22Rv1 (cell line): ENCODE measurements at regions not wholly inside any gene's neighbourhood (a gene's known extent, or its start where the extent isn't known, plus 50 kb on each side); places are given as distances from the start of the nearest gene placed in this dataset.

ENCODE experiments used
- H3K27ac ChIP-seq: fragments of 450-650 bp; 2 replicates; pipeline ENCODE4 v1.5.1; 2017
- ZFX ChIP-seq: fragments of 450-650 bp; IDR thresholded peaks from 2 replicates; pipeline ENCODE4 v1.6.1; 2017; ENCODE audit warnings: antibody characterized with exemption, borderline replicate concordance
- TF ChIP-seq, protein P1 (sequence below): fragments of 450-650 bp; IDR thresholded peaks from 2 replicates; pipeline ENCODE4 v1.5.1; 2017; ENCODE audit warnings: mild to moderate bottlenecking

DNA sequence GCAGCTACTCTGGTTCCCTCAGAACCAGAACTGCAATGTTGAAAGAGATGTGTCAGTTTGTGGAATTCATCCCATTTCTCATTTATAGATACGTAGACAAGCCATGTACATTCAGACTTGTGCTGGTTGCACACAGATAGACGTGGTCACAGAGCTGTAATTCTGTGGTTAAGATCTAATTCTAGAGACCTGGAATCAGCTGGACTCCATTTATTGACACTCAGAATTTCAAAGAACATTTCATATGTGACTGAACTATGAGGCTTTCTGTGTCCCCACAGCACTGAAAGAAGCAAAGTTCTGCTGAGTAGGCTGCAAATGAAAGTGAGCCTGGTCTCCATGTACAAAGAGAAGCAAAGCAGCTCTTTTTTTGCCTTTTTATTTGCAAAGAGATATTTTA lies 220.2 kb upstream of the NAV3 start:
- TF ChIP-seq, protein P1, sequence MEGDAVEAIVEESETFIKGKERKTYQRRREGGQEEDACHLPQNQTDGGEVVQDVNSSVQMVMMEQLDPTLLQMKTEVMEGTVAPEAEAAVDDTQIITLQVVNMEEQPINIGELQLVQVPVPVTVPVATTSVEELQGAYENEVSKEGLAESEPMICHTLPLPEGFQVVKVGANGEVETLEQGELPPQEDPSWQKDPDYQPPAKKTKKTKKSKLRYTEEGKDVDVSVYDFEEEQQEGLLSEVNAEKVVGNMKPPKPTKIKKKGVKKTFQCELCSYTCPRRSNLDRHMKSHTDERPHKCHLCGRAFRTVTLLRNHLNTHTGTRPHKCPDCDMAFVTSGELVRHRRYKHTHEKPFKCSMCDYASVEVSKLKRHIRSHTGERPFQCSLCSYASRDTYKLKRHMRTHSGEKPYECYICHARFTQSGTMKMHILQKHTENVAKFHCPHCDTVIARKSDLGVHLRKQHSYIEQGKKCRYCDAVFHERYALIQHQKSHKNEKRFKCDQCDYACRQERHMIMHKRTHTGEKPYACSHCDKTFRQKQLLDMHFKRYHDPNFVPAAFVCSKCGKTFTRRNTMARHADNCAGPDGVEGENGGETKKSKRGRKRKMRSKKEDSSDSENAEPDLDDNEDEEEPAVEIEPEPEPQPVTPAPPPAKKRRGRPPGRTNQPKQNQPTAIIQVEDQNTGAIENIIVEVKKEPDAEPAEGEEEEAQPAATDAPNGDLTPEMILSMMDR: no peak
- no peak for TF ChIP-seq ZFX
- H3K27ac ChIP-seq: peak overlapping the region; percentile 2; the same call in 1 of the 2 replicates

DNA sequence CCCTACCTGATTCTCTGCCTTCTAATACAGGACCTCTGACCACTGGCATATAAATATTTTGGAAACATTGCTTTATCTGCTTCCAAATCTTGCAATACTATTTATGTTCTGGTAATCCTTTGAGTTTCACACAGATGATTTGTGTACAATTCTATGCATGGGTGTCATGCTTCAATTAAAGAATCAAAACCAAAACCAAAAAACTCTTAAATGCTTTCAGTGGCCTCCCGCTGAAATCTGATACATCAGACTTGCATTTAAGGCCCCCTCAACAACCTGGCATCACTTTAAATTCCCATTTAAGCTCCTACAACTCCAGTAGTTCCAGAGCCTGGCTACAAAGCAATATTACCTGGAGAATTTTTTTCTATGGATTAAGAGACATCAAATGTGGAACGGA lies 221.7 kb upstream of the NAV3 start:
- TF ChIP-seq, protein P1: no peak
- no peak for TF ChIP-seq ZFX
- H3K27ac ChIP-seq: no peak overlapping the region

DNA sequence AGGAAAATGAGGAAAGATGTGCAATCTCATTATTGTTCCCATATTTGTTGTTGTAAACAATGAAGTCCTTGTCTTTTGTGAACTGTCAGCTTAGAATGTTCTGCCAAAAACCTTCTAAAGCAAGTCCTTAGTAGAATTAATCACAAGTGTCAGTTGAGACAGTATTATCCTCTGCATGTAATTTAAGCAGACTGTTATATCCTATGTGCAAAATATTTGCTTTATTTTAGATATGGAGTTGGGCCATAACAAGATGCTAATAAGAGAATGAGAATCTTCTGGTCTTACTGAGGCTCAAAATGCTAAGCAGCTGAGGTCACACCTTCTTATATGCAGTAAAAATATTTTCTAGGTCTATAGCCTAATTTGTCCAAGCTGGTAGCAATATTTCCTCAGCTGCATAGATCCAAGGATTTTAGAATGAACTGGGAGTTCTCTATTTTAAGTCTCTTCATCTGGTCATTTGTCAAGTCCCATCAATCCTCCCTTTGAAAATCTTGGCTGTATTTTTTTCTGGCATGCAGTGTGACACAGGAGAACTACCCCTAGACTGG lies 222.3 kb upstream of the NAV3 start:
- no peak for TF ChIP-seq ZFX
- TF ChIP-seq, protein P1: no peak
- H3K27ac ChIP-seq: peak overlapping the region; percentile 5; the same call in 1 of the 2 replicates

DNA sequence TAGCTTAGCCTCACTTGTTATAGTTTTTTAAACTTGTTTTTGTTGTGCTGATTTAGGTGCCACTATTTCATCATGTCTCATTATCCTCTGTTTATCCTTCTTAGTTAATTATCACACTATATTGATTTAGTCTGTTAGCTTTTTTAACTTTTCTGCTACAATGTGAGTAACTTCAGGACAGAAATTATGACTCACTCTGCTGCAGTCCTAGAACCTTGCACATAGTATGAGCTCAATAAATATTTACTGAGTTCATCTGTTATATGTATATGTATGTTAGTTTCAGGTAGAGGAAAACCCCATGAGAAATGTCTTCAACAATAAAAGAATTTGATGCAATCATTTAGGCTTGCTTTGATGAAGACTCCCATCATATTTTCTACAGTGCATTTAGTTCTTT lies 224.3 kb upstream of the NAV3 start:
- H3K27ac ChIP-seq: no peak overlapping the region
- no peak for TF ChIP-seq ZFX
- TF ChIP-seq, protein P1: no peak

DNA sequence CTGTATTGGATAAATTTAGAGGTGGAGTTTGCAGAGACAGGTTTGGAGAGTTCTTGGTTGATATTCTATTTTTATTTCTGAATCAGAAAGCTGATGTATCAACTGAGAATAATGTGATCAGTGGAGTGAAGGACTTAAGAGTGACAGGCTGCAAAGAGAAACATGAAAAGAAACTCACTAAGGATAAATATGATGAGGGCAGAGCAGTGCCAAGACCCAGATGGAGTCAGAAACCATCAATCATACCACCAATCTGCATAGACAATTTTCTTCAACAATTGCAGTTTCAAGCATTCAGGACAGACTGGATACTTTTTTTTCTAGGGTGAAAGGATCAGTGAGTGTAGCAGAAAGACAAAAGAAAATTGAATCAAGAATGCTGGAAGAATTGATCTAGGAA lies 226.7 kb upstream of the NAV3 start:
- no peak overlapping the region for H3K27ac ChIP-seq
- TF ChIP-seq, protein P1: no peak
- no peak for TF ChIP-seq ZFX

DNA sequence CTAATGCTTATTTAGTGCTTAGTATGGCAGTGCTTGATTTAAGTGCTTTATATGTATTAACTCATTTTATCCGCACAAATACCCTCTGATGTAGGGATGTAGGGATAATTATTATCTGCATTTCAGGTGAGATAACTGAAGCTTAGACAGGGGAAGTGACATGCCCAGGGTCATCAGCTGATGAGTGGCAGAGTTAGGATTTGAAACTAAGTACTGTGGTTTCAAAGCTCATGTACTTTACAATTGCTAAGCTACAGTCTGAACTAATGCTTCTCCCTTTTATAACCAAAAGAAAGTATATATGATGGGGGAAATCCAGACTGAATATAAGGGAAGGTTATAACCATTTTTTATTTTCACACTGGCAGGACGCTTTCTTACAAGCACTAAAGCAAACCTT lies 229.6 kb upstream of the NAV3 start:
- peak overlapping the region; percentile 88 for H3K27ac ChIP-seq
- TF ChIP-seq, protein P1: no peak
- no peak for TF ChIP-seq ZFX

DNA sequence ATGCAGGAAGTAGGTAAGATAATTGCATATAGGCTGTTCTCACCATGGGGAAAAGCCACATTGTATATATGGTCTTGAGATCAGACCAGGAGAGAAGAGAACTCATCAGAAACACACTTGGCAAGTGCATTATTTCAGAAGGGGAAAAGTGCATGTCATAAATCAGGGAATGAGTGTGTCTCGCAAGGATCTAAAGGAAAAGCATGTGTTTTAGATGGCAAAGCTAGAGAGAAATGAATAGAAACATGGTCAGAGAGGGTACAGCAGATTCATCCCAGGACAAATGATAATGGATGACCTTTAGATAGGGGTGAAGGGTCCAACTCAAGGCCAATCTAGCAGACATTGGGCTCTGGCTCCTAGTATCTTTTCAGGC lies 230.2 kb upstream of the NAV3 start:
- H3K27ac ChIP-seq: peak overlapping the region; percentile 88

More for the DNA sequence above, 230.2 kb upstream of the NAV3 start:
- TF ChIP-seq, protein P1: no peak
- no peak for TF ChIP-seq ZFX
